Left lobe of liver (tissue), 2 donors: ENCODE measurements at regions not wholly inside any gene's neighbourhood (a gene's known extent, or its start where the extent isn't known, plus 50 kb on each side); places are given as distances from the start of the nearest gene placed in this dataset.

Experiments used
- ATAC-seq: fragments of 200-7000 bp; cut with Tn5 transposase; one replicate; pipeline ENCODE4 v1.9.1; 2020; ENCODE audit warnings: mild to moderate bottlenecking, moderate library complexity
- DNase-seq: peaks from one replicate; pipeline ENCODE4 v3.0.0-alpha.2; 2020; ENCODE audit warnings: low spot score
- donor health status: DM: no; HTN: no; CAD: no; lungs with moderate emphysema.
- donor health status: DM: no; HTN: yes; CAD: no.

- ATAC-seq (no peak), DNase-seq (no peak)
Observed at GRCh38 chr14:54172114-54172513, 215.5 kb upstream of the BMP4 start.

GRCh38 chr14:54172562-54172961 is 215.9 kb upstream of the BMP4 start:
- DNase-seq, result peak; percentile 46
- ATAC-seq, result peak; percentile 83

DNA sequence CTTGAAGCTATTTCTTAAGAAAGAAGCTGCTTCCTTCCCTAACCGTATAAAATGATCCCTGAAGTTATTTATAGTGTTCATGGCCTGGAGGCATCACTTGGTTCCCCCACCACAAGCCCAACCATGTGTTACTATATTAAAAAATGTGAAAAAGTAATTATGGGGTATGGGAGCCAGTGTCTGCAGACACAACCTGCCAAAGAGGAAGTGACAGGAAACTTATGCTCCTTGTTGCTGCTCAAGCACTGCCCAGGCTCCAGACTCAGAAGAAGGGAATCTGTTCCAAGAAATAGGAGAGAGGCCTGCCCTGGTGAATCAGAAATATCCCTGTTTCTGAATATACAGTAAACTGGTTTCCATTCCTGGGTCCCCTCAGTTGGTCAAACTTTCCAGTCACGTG is 217.2 kb upstream of the BMP4 start:
- no peak for ATAC-seq

DNA sequence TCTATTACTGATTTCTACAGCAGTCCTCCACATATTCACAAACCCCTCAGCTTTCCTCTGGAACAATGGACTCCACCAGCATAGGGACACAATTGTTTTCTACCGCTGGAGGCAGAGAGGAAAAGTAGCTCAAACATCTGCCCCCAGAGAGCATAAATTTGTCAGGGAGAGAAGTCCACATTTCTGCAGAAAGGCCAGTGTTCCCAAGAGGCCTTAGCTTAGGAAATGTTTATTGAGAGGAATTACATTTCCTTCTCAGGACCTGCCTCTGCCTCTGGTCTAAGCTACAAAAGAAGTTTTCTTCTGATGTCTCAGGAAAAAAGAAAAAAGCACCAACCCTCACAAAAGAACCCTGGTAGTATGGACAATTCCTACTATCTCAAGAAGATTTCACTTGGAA is 217.8 kb upstream of the BMP4 start:
- DNase-seq (no peak), ATAC-seq (no peak)

More for the DNA sequence above, 217.2 kb upstream of the BMP4 start:
- no peak for DNase-seq

- DNase-seq (peak; percentile 54), ATAC-seq (peak; percentile 93)
Observed at GRCh38 chr14:54175298-54175942, 218.8 kb upstream of the BMP4 start.

- ATAC-seq (no peak), DNase-seq (no peak)
Observed at GRCh38 chr14:54177019-54177418, 219.8 kb upstream of the CDKN3 start.

DNA sequence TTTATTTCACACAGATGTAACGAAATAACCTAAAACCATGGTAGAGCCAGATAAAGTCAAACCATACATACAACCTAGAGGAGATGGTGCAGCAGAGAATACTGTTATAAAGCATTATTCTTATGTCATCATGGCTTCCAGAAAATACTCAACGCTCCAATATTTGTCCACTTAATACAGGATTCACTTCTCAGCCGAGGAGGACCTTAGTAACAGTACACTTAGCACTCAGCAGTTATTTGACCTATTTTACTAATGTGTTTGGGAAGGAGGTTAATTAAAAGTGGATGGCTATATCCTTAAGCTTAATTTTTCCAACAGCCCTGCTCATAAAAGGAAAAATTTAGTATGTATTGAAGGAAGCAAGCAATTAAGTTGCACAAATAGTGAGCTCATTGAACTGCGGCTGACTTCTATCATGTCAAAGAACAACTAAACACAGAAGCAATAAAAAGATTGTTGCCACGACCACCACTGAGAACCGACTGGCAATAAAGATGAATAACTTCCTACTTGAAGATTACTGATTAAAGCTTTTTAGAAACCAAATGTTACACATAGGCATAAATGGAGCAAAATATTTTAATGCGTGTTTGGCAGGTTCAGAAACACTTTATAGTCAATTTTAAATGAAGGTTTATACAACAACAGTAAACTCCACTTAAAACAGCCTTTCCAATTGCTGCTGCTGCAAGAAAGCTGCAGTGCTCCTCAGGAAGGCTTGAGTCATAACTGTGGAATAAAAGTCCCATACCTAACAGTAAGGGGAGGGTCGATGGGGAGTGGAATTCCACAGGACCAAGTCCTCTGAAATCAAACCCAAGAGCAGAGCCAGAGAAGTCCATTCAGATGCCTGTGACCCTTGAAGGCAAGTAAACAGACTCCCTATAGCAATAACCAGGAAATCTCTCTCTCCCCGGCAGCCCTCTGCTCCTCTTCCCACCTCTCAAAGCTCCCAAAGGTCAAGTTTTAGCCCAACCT is 218.9 kb upstream of the CDKN3 start:
- DNase-seq, result no peak
- no peak for ATAC-seq

GRCh38 chr14:54182419-54183045 is 214.3 kb upstream of the CDKN3 start:
- DNase-seq, result no peak
- ATAC-seq, result no peak

DNA sequence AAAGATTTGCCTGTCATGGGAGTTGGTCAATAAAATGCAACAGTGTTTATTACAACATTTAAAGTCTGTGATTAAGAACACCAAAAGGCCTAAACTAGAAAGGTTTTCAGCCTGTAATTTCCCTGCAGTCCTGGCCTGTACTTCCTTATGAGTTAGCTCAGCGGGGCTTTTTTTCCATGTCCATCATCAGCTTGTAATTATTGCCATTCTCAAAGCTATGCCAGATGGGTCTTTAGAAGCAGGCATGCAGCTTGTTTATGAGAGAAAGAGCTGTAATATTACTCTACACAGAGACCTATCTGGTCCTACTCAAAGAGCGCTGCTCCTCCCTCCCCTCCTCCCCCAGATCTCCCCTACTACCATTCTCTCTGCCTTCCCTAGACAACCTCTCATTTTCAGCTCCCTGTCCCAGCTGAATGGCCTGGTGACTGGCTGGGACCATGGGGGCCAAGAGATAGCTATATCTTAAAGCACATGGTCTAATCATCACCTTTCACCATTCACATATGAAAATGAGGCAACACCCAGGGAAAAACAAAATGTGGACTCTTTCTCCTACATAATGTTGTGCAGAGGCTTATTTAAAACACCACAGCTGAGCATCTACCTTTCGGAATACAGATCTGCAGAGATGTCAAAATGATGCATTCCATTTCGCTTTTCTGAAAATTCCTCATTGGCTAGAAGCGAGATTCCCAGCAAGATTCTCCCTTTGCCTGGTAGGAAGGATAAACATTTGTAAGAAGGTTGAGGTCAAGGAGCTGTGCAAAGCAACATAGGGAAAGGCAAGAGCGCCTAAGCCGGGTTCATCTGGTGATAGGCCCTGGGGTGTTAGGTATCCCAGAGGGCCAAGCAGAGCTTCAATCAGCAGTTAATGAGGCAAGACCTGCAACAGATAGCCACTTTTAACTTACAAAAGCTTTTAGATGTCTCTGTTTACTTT is 209.7 kb upstream of the CDKN3 start:
- no peak for DNase-seq

GRCh38 chr14:54188064-54188666 is 208.6 kb upstream of the CDKN3 start:
- DNase-seq, result no peak
- ATAC-seq, result no peak

More for the DNA sequence above, 209.7 kb upstream of the CDKN3 start:
- ATAC-seq, result no peak

GRCh38 chr14:54189333-54189732 is 207.5 kb upstream of the CDKN3 start:
- ATAC-seq (no peak), DNase-seq (no peak)

DNA sequence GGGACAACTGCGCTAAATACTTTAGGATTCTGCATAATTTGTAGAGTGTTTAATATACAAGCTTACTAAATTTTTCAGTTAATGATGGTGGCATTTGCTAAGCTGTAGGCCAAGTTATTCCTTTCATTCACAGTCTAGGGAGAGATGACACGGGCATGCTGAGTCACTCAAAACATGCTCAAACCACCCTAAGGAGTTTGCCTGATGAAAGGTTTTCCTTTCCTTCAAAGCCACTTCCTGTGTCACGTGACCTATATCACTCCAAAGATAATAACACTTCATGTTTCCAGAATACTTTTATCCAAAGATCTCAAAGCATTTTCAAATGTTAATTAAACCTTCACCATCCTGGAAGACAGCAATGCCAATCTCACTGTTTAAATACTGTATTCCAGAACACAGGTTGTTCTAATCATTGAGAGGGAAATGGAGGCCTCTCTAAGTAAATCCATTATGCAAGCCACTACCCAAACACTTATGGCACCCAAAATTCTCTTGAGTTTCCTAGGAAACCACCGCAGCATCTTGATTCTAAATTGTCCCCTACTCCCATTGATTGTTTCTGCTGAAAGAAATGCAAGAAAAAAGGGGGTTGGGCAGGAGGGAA is 207.0 kb upstream of the CDKN3 start:
- no peak for DNase-seq
- no peak for ATAC-seq

GRCh38 chr14:54191846-54192245 is 205.0 kb upstream of the CDKN3 start:
- DNase-seq, result no peak

GRCh38 chr14:54192610-54193009 is 204.2 kb upstream of the CDKN3 start:
- no peak for DNase-seq
- no peak for ATAC-seq

More at GRCh38 chr14:54191846-54192245, 205.0 kb upstream of the CDKN3 start:
- ATAC-seq, result no peak

DNA sequence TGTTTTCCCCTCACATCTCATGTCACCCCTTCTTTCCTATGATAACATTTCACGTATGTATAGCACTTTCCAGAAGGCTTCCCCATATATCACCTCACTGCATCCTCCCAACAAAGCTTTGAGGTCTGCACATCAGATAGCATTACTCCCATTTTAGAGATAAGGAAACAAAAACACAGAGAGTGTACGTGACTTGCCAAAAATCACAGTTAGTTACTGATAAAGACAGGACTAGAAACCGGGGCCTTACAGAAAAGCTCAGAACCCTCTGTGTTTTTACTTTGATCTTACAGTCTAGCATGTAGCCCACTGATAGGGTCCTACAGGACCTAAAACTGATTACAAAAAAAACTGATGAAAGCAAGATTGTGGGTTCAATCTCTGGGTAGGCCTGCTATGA is 202.9 kb upstream of the CDKN3 start:
- no peak for ATAC-seq
- DNase-seq, result no peak

DNA sequence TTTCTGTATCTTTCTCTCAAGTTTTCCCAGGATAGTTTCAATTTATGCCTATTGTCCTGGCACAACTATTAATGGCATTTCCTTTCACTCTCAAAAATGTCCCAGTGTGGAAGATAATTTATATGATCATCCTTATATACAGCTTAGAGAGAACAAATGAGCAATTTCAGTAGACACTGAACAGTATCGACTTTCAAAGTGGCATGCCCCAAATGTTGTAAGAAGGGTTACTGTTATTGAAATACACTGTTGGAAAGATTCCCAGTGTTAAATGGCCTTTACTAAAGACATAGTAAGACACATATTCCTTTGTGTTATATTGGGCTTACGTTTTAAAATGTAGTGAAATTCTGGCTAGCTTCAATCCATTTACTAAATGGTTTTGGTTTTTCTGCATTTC is 202.3 kb upstream of the CDKN3 start:
- ATAC-seq (no peak), DNase-seq (no peak)

DNA sequence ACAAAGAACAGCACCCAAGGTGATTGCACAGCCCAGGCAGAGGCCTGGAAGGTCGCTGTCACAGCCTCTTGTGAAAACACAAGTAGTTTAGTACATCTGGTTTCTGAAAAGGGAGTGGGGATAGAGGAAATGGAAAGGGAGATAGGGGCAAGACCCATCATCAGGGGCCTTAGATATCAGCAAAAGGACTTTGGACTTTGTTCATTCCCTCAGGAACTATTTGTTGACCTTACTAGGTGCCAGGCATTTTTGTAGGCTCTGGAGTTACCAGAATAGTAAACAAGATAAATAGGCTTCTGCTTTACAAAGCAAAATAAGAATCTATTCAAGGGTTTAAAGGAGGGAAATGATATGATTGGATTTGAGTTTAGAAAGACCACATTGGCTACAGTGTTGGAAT is 199.4 kb upstream of the CDKN3 start:
- DNase-seq, result no peak
- ATAC-seq, result peak; percentile 61

DNA sequence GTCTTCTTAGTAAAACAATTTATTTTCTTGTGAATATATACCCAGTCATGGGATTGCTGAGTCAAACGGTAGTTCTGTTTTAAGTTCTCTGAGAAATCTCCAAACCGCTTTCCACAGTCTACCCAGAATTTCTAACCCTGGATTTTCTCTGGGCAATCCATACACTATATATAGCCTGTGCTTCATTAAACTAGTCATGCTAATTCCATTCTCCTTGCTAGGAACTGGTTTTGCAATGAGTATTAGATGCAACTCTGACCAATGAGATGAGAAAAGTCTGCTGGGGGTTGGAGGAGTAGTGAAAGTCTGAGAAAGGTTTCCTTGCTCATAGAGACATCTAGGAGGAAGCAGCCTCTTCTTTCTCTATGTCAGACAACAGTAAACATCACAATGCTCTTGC is 196.1 kb upstream of the CDKN3 start:
- no peak for ATAC-seq
- no peak for DNase-seq

DNA sequence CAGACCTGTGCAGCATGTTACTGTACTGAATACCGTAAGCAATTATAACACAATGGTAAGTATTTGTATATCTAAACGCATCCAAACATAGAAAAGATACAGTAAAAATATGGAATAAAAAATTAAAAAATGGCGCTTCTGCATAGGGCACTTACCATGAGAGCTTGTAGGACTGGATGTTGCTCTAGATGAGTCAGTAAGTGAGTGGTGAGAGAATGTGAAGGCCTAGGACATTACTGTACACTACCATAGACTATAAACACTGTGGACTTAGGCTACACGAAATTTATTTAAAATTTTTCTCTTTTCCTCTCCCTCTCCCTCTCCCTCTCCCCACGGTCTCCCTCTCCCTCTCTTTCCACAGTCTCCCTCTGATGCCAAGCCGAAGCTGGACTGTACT is 194.5 kb upstream of the CDKN3 start:
- no peak for DNase-seq

GRCh38 chr14:54206516-54206915 is 190.3 kb upstream of the CDKN3 start:
- ATAC-seq (no peak), DNase-seq (no peak)

More for the DNA sequence above, 194.5 kb upstream of the CDKN3 start:
- no peak for ATAC-seq
